C4-2B (cell line): ENCODE measurements at regions not wholly inside any gene's neighbourhood (a gene's known extent, or its start where the extent isn't known, plus 50 kb on each side); places are given as distances from the start of the nearest gene placed in this dataset.

Source experiments
- CTCF ChIP-seq: fragments of 450-650 bp; conservative IDR thresholded peaks from 2 replicates; pipeline ENCODE4 v1.5.1; 2017; ENCODE audit warnings: mild to moderate bottlenecking
- ZFX ChIP-seq: fragments of 450-650 bp; IDR thresholded peaks from 2 replicates; pipeline ENCODE4 v1.6.1; 2017

GRCh38 chr2:59746291-59746690 lies 807.2 kb downstream of the BCL11A start:
- TF ChIP-seq CTCF (no peak), ZFX (no peak)
